SJSA1 (cell line): ENCODE measurements at regions not wholly inside any gene's neighbourhood (a gene's known extent, or its start where the extent isn't known, plus 50 kb on each side); places are given as distances from the start of the nearest gene placed in this dataset.

Experiments used
- DNase-seq, 2 experiments: peaks; one replicate each; pipeline ENCODE4 v3.0.0-alpha.2; 2015 to 2020; ENCODE audit warnings: low spot score in 2 of 2, low read depth in 1 of 2
- H3K27ac ChIP-seq: fragments of 250-450 bp; sonication (Bioruptor Pico); 2 replicates; pipeline ENCODE4 v1.5.1; 2020; ENCODE audit warnings: mild to moderate bottlenecking, moderate library complexity
- H3K27me3 ChIP-seq: fragments of 250-450 bp; sonication (Bioruptor Pico); replicated peaks from 2 replicates; pipeline ENCODE4 v1.5.1; 2020; ENCODE audit warnings: mild to moderate bottlenecking, moderate library complexity
- H3K36me3 ChIP-seq: fragments of 250-450 bp; sonication (Bioruptor Pico); 2 replicates; pipeline ENCODE4 v1.5.1; 2020; ENCODE audit warnings: mild to moderate bottlenecking
- H3K4me1 ChIP-seq: fragments of 250-450 bp; sonication (Bioruptor Pico); replicated peaks from 2 replicates; pipeline ENCODE4 v1.6.1; 2021; ENCODE audit warnings: mild to moderate bottlenecking
- H3K4me3 ChIP-seq: fragments of 250-450 bp; sonication (Bioruptor Pico); 2 replicates; pipeline ENCODE4 v1.5.1; 2020; ENCODE audit warnings: mild to moderate bottlenecking
- H3K9me3 ChIP-seq: fragments of 250-450 bp; sonication (Bioruptor Pico); replicated peaks from 2 replicates; pipeline ENCODE4 v1.5.1; 2020; ENCODE audit warnings: mild to moderate bottlenecking

DNA sequence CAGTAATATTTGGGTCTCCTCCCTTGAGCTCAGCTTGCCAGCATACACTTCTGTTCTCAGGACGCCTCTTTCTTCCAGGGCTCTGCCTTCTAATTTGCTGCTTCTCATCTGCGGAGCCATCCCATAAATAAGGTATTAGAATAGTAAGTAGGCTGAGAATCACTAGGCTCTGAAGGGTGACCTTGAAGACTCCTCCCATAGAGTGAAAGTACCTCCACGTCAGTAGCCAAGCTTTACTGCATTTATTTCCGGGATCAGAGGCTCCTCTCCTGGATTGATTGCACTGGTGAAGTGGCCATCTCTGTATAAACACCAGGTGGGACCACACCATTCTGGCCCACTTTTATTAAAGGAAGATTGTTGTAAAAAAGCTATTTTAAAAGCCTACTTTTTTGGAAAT is 315.5 kb downstream of the FAT3 start:
- Histone ChIP-seq H3K36me3 (no peaks in the 10 kb centered on the region), H3K9me3 (no peaks in the 10 kb centered on the region), H3K27me3 (no peaks in the 10 kb centered on the region), H3K4me1 (no peaks in the 10 kb centered on the region), H3K4me3 (no peak overlapping the region), H3K27ac (no peak overlapping the region)
- no peak for DNase-seq

DNA sequence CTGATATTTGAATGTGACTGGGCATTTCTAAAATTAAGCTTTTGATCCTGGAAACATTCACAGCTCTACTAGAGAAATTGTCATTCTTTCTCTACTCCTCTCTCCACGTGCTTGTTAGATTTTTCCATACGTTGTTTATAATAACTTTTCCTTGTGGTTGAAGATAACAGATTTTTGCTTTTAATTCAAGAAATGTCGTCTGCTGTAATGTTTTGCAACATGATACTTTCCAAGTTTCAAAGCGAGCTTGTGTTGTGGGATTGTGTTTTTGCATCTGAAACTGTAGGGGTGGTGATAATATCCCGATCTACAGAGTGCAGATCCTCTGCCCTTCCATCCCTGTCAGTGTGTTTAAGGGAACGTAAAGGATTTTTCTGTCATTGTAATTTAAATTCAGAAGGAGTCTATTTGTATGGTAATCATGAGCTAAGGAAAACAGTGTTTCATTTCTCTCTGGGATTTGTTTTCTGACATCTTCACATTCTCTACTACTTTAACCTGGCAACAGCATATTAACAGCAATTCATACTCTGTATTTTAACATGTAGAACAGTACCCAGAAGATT is 321.4 kb downstream of the FAT3 start:
- no peak for DNase-seq
- H3K27me3 ChIP-seq, result no peaks in the 10 kb centered on the region
- H3K4me1 ChIP-seq, result no peaks in the 10 kb centered on the region
- no peak overlapping the region for H3K4me3 ChIP-seq
- H3K27ac ChIP-seq, result no peak overlapping the region
- no peaks in the 10 kb centered on the region for H3K36me3 ChIP-seq
- H3K9me3 ChIP-seq, result no peaks in the 10 kb centered on the region

DNA sequence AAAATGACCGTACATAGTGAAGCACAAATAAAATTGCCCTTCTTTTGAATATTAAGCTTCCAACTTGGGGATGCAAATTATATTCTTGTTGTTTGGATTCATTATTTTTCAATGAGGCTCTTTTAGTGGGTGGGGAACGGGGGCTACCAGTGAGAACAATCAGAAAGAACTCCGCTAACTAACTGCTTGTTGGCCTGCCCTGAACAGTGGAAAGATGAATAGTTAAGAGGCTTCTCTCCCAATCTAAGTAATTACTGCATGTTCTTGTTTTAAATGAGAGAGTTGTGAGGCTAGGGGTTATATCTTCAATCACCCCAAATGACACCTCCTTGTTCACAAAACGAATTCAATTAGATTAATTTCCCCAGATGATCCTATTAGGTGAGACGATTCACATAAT is 322.0 kb downstream of the FAT3 start:
- Histone ChIP-seq H3K4me3 (no peak overlapping the region), H3K9me3 (no peaks in the 10 kb centered on the region), H3K36me3 (no peaks in the 10 kb centered on the region), H3K27ac (no peak overlapping the region), H3K27me3 (no peaks in the 10 kb centered on the region), H3K4me1 (no peaks in the 10 kb centered on the region)
- DNase-seq, result no peak

DNA sequence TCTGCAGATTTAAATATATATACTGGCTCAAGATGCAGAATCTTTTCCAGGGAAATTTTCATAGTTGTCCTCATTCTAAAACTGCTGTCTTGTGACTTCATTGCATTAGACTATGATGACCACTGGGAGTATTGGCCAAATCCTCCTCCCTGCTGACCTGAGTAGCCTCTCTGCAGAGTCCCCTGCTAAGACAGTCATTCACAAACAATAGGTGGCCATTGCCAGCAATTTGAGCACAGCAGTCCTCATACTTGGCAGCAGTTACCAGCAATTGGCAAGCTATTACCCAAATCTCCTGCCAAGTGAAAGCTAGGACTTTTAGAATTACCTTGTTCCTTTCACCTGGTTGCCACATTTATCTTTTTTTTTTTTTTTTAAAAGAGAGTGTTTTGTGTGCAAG is 325.8 kb downstream of the FAT3 start:
- Histone ChIP-seq H3K27ac (no peak overlapping the region), H3K9me3 (no peaks in the 10 kb centered on the region), H3K4me1 (no peaks in the 10 kb centered on the region), H3K4me3 (no peak overlapping the region), H3K27me3 (no peaks in the 10 kb centered on the region), H3K36me3 (no peaks in the 10 kb centered on the region)
- no peak for DNase-seq

DNA sequence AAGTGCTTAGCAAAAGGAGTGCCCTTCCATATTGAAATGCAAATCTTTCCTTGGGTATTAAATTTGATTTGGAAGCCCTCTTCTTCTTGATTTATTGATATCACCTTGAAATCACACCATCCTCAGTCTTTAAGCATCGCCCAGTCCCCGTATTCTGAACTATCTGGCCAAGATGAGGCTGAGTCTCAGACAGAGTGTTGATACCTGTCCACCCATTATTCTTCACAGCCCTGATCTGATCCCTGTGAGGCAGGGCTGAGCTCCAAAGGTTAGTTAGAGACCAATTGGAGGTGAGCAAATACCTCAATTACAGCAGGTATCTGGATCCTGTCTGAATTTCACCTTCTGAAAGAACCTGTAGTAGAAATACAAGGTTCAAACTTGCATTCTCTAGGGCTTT is 326.3 kb downstream of the FAT3 start:
- no peak overlapping the region for H3K27ac ChIP-seq
- H3K4me1 ChIP-seq, result no peaks in the 10 kb centered on the region
- no peaks in the 10 kb centered on the region for H3K36me3 ChIP-seq
- no peaks in the 10 kb centered on the region for H3K27me3 ChIP-seq
- H3K9me3 ChIP-seq, result no peaks in the 10 kb centered on the region
- H3K4me3 ChIP-seq, result no peak overlapping the region
- no peak for DNase-seq

DNA sequence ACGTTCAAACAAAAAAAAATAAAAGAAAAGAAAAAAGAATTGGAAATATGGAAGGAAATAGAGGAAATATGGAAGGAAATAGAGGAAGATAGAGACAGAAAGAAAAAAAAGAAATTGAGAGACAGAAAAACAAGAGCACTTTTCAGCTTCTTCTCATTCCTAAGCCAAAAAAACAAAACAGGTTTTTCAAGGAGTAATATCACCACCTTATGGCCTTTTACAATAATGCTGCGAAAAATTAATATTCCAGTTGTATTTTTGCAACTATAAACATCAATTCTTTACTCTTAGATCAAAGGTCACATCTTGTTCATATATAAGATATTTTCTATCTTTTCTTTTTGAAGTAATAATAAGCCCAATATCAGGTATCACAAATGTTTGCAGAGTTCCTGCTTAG is 328.3 kb downstream of the FAT3 start:
- Histone ChIP-seq H3K4me3 (no peak overlapping the region), H3K27ac (no peak overlapping the region), H3K27me3 (no peaks in the 10 kb centered on the region), H3K4me1 (no peaks in the 10 kb centered on the region), H3K36me3 (no peaks in the 10 kb centered on the region), H3K9me3 (no peaks in the 10 kb centered on the region)
- DNase-seq, result no peak

DNA sequence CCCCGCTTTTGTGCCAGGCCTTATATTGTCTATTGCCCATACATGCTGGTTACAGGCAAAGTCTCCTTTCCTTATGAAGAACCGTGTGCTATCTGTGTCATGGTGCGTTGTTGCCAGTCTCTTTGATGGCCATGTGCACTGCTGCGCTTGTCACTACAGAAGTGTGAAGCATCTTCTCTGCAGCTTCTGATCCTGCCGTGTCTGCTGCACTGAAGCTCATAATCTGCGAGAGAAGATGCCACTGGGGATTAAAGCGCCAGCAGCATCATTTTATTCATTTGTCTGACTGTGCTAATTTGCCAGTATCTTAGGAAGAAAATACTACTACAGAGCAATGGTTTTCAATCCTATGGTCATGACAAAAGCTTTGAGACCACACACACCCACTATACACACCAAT is 330.1 kb downstream of the FAT3 start:
- DNase-seq, result no peak
- no peak overlapping the region for H3K4me3 ChIP-seq
- no peaks in the 10 kb centered on the region for H3K27me3 ChIP-seq
- no peak overlapping the region for H3K27ac ChIP-seq
- no peaks in the 10 kb centered on the region for H3K9me3 ChIP-seq
- H3K36me3 ChIP-seq, result no peaks in the 10 kb centered on the region
- no peaks in the 10 kb centered on the region for H3K4me1 ChIP-seq

DNA sequence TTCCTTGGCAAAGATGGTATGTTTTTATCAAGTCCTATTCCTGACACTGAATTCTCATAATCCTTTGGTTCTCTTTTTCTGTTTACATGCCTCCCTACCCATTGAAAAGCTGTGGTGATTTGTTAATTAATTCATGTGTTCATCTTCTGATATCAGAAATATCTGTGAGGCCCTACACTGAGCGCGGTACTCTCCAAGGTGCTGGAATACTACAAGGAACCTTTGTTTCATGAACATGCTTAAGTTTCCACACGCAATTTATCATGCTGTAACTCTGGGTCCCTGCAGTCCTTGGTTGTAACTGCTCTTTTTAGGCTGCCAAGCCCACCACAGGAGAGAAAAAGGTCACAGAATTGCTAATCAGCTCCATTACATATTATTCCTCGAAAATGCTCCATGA is 331.8 kb downstream of the FAT3 start:
- no peak for DNase-seq
- Histone ChIP-seq H3K36me3 (no peaks in the 10 kb centered on the region), H3K9me3 (no peaks in the 10 kb centered on the region), H3K27me3 (no peaks in the 10 kb centered on the region), H3K27ac (no peak overlapping the region), H3K4me3 (no peak overlapping the region), H3K4me1 (no peaks in the 10 kb centered on the region)

DNA sequence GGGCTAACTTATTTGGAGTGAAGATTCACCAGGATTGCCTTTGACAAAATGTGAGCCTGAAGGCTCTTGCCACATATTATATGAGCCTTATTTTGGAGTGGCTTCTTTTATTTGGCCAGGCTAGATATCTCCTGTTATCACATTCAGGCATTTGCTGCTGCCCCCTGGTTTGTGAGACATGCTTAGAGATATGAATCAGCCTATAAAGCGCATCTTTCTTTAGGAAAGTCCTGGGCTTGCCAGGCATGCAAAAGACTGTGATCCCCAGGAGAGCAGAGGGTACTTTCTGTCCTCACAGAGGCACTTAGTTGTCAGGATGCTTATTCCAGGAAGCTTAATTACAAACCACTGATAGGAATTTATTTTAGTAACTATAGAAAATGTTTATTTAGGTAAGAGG is 333.3 kb downstream of the FAT3 start:
- Histone ChIP-seq H3K27me3 (no peaks in the 10 kb centered on the region), H3K4me3 (no peak overlapping the region), H3K9me3 (no peaks in the 10 kb centered on the region), H3K36me3 (no peaks in the 10 kb centered on the region), H3K27ac (no peak overlapping the region), H3K4me1 (no peaks in the 10 kb centered on the region)
- no peak for DNase-seq

DNA sequence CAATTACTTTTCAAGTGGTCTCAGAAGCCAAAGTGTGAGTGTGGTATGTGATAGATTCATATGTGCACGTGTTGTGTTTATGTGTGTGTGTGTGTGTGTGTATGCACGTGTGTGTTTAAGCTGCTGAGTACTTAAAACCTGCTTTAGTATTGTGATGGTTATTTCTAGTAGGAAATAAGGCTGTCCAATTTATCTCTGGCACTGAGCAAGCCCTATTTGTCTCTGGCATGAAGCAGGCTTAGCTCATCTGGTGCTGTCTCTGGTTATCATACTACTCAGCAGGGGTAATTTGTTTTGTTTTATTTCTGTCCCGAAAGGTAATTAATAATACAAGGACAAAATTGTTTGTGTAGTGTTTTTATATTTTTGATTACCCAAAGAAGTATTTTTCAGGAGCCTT is 333.7 kb downstream of the FAT3 start:
- Histone ChIP-seq H3K36me3 (no peaks in the 10 kb centered on the region), H3K27ac (no peak overlapping the region), H3K4me1 (no peaks in the 10 kb centered on the region), H3K9me3 (no peaks in the 10 kb centered on the region), H3K27me3 (no peaks in the 10 kb centered on the region), H3K4me3 (no peak overlapping the region)
- DNase-seq, result no peak

DNA sequence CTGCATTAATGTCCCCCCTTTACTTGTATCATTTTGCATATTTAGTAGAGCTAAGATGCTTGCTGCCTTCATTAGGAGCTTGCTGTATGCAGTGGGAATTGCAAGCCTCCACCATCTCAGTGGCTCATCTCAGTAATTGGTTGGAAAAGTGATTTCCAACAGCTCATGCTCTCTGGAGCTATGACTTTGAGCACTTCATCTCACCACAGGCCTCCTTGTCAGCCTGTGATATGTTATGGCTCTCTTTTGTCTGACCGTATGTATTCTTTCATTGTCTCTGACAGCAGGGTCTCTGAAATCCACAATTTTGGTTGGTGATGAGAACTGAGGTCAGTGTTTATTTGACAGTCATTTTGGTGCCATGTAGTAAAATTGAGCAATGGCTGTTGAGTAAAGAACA is 345.1 kb downstream of the FAT3 start:
- Histone ChIP-seq H3K36me3 (no peaks in the 10 kb centered on the region), H3K4me1 (no peaks in the 10 kb centered on the region), H3K27ac (no peak overlapping the region), H3K9me3 (no peaks in the 10 kb centered on the region), H3K27me3 (no peaks in the 10 kb centered on the region), H3K4me3 (no peak overlapping the region)
- DNase-seq, result no peak

DNA sequence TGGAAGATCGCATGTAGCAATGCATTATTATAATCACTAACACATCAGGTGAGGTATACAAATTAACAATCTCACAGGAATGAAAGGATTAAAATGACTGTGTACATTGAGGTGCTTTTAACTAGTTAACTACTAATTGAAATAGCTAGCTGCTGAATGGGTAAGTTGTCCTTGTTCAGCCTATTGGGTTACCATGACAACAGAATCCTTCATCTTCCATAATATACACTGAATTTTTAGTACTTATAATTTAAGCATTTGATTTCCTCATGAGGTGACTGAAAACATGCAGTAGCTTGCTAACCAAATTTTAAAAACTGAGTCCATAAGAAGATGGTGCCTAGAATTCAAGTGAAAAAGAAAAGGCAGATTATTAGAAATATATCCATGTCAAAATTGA is 347.9 kb downstream of the FAT3 start:
- H3K4me1 ChIP-seq, result no peaks in the 10 kb centered on the region
- no peak overlapping the region for H3K27ac ChIP-seq
- no peak overlapping the region for H3K4me3 ChIP-seq
- no peaks in the 10 kb centered on the region for H3K27me3 ChIP-seq
- H3K9me3 ChIP-seq, result no peaks in the 10 kb centered on the region
- DNase-seq, result no peak
- no peaks in the 10 kb centered on the region for H3K36me3 ChIP-seq

DNA sequence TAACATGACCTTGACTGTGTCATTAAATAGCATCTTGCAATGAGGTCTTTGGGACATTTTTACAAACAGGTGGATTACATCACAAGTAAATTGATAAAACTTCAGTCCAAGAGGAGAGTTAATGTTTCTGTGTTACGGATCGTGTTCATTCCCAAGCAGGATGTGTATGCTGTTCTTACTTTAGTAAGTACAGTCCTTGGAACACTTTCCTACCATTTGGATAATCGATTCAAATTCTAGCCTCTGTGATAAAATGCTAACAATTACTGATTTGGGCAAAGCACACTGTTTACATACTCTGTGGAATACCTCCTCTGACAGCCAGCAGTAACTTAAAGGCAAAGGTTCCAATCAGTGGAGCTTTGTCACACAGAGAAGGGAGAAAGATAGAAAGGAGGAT is 351.7 kb downstream of the FAT3 start:
- H3K27me3 ChIP-seq, result no peaks in the 10 kb centered on the region
- no peak for DNase-seq
- H3K36me3 ChIP-seq, result no peaks in the 10 kb centered on the region
- no peak overlapping the region for H3K4me3 ChIP-seq
- no peak overlapping the region for H3K27ac ChIP-seq
- no peaks in the 10 kb centered on the region for H3K4me1 ChIP-seq
- H3K9me3 ChIP-seq, result no peaks in the 10 kb centered on the region

DNA sequence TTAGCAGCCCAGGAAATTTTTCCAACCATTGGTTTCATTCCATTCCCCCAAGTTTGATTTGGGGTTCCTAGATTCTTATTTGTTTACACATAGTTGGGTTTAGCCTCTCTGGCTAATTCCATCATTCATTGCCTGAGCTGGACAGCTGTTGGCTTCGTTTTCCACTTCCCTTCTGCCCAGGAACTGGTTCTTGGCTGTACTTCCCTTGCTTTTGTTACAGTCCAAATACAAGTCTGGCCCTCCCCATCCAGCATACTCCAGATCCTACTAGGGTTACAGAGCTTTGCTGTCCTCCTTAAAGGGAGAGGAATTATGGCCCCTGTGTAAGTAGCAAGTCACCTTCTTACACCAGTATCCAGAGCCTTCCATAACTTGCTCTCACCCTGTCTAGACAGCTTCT is 356.3 kb downstream of the FAT3 start:
- H3K4me1 ChIP-seq, result no peaks in the 10 kb centered on the region
- no peak for DNase-seq
- H3K27me3 ChIP-seq, result no peaks in the 10 kb centered on the region
- no peak overlapping the region for H3K27ac ChIP-seq
- no peaks in the 10 kb centered on the region for H3K36me3 ChIP-seq
- H3K9me3 ChIP-seq, result no peaks in the 10 kb centered on the region
- no peak overlapping the region for H3K4me3 ChIP-seq

DNA sequence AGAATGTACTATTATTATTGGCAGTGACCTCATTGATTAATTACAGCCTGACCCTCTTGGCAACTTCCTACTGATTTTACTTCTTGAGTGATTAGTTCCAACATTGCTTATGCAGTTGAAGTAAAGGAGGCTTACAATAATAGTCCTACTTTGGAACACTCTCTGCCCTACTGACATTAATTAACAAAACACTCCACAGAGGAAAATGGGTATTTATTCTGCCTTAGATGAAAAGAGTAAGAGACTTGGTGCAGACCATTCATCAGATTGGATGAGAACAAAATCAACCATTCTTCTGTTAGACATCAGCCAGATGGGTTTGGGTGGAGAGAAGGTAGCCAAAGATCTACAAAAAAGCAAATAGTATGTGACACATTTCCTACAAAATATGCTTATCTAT is 363.8 kb downstream of the FAT3 start:
- no peak overlapping the region for H3K27ac ChIP-seq
- no peak for DNase-seq
- no peak overlapping the region for H3K4me3 ChIP-seq
- no peaks in the 10 kb centered on the region for H3K27me3 ChIP-seq
- H3K4me1 ChIP-seq, result no peaks in the 10 kb centered on the region
- H3K9me3 ChIP-seq, result no peaks in the 10 kb centered on the region
- H3K36me3 ChIP-seq, result no peaks in the 10 kb centered on the region
